Common myeloid progenitor, CD34-positive (primary cell): ENCODE measurements at regions not wholly inside any gene's neighbourhood (a gene's known extent, or its start where the extent isn't known, plus 50 kb on each side); places are given as distances from the start of the nearest gene placed in this dataset.
"Not testable (repeated sequence)": the region's sequence is repeated elsewhere in the genome, so short reads cannot be mapped to it uniquely, and the experiment has no call there.

ENCODE experiments used
- CTCF ChIA-PET: fragments of 350-600 bp; sonication (Branson Sonifier 250); formaldehyde crosslinking; loops from one replicate; lab custom pipeline; 2021; ENCODE audit warnings: antibody characterized with exemption; lab: Charles Lee
- POLR2A ChIA-PET: fragments of 350-600 bp; sonication (Branson Sonifier 250); formaldehyde crosslinking; loops from one replicate; lab custom pipeline; 2021; ENCODE audit warnings: antibody characterized with exemption; lab: Charles Lee
- DNase-seq, 3 donors: peaks; one replicate each; pipeline versions ENCODE4 v3.0.0 to v3.0.0-alpha.2; 2013
- H3K27ac ChIP-seq, 2 experiments: 1 replicate in 1 of 2; 2 replicates in 1 of 2; pipeline ENCODE4 v1.7.0; 2013; ENCODE audit warnings: inconsistent platforms in 2 of 2, low read length in 2 of 2, mild to moderate bottlenecking in 2 of 2, low read depth in 1 of 2, moderate library complexity in 1 of 2; ENCODE audit not compliant: severe bottlenecking in 2 of 2, insufficient read depth in 1 of 2, poor library complexity in 1 of 2
- H3K27me3 ChIP-seq, 5 experiments: replicated peaks in 2 of 5; 1 replicate in 3 of 5; 2 replicates in 2 of 5; pipeline versions ENCODE4 v1.6.1 to v1.7.0; 2013; ENCODE audit warnings: low read length in 4 of 5, mild to moderate bottlenecking in 2 of 5, moderate library complexity in 2 of 5, inconsistent platforms in 1 of 5; ENCODE audit not compliant: insufficient read depth in 5 of 5, control insufficient read depth in 4 of 5
- H3K36me3 ChIP-seq, 4 experiments: 1 replicate in 2 of 4; 2 replicates in 2 of 4; pipeline versions ENCODE4 v1.6.1 to v1.7.0; 2013; ENCODE audit warnings: low read length in 3 of 4, control low read depth in 1 of 4, mild to moderate bottlenecking in 1 of 4; ENCODE audit not compliant: control insufficient read depth in 4 of 4, insufficient read depth in 4 of 4
- H3K4me1 ChIP-seq, 4 experiments: 1 replicate in 3 of 4; 2 replicates in 1 of 4; pipeline versions ENCODE4 v1.6.1 to v1.7.1; 2013; ENCODE audit warnings: low read length in 3 of 4, mild to moderate bottlenecking in 3 of 4, control low read depth in 1 of 4, inconsistent platforms in 1 of 4, moderate library complexity in 1 of 4; ENCODE audit not compliant: control insufficient read depth in 4 of 4, insufficient read depth in 4 of 4; ENCODE audit errors: control extremely low read depth in 1 of 4
- H3K4me3 ChIP-seq, 7 experiments: 1 replicate in 4 of 7; 2 replicates in 3 of 7; pipeline versions ENCODE4 v1.5.1 to v1.7.0; 2013; ENCODE audit warnings: mild to moderate bottlenecking in 7 of 7, low read length in 6 of 7, moderate library complexity in 6 of 7, inconsistent platforms in 2 of 7, low read depth in 2 of 7, control low read depth in 1 of 7; ENCODE audit not compliant: insufficient read depth in 4 of 7, control insufficient read depth in 1 of 7; ENCODE audit errors: extremely low read depth in 1 of 7
- H3K9me3 ChIP-seq, 5 experiments: 1 replicate in 4 of 5; 2 replicates in 1 of 5; pipeline versions ENCODE4 v1.6.1 to v1.7.1; 2013; ENCODE audit warnings: low read length in 4 of 5, mild to moderate bottlenecking in 2 of 5, inconsistent platforms in 1 of 5, low read depth in 1 of 5, moderate library complexity in 1 of 5; ENCODE audit not compliant: control insufficient read depth in 4 of 5, insufficient read depth in 2 of 5; ENCODE audit errors: control extremely low read depth in 1 of 5
- WGBS: methylation state at CpG from one replicate; pipeline ENCODE4 v1.1.5; 2013; ENCODE audit not compliant: insufficient coverage; 5-methylcytosine and 5-hydroxymethylcytosine counted together

DNA sequence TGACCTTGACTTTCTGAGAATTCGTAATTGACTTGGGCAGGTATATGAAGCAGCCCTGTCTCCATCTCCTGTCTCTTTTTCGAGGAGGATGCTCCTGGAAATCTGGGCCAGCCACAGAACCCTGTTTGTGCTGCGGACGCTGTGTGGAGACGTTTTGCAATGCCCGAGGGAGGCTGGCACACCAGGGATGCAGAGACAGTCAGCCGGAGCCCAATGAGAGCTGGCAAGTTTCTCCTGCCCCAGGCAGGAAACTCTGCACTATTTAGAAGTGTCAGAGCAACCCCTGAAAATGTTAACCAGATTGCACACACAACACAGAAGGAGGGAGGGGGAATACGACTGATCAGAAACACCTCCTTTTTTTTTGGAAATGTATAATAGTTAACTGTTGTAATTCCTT lies 103.2 kb upstream of the DYRK2 start:
- CTCF ChIA-PET = interaction anchor here (0.7 kb wide), 1 partner anchor 17 kb away, joined by 3 read pairs; no protein-coding TSS in a partner anchor
- no peak for DNase-seq
- POLR2A ChIA-PET = no interaction called here
- no peaks in the 10 kb centered on the region for H3K27me3 ChIP-seq
- H3K9me3 ChIP-seq = no peaks in the 10 kb centered on the region
- WGBS = 81% methylated on average over 6 of the region's 8 CpGs
- H3K36me3 ChIP-seq = no peaks in the 10 kb centered on the region
- peak overlapping the region in 1 of 7 experiments; percentile 5 for H3K4me3 ChIP-seq
- H3K4me1 ChIP-seq = peaks cover 0 to 2% (median 0%) of the 10 kb centered on the region in 4 experiments
- no peak overlapping the region for H3K27ac ChIP-seq

DNA sequence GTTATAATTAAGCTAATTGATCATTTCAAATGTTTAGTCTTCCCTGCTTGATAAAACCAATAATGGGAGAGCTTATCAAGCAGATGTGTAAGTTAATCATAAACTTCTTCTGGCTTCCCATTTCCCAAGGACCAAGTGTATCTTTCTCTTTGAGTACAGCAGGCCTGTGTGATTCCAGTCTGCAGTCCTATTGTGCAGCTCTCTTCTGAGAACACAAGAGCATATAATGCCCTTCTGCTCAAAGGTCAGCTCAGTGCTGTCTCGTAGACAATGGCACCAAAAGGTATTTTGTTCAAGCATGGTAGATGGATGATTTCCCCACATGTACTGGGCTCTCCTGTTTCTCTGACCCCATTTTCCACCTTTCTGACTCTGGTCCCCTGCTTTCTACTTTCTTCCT lies 101.8 kb upstream of the DYRK2 start:
- DNase-seq = no peak
- Histone ChIP-seq H3K36me3 (no peaks in the 10 kb centered on the region), H3K27ac (no peak overlapping the region), H3K4me3 (no peak overlapping the region), H3K27me3 (no peaks in the 10 kb centered on the region), H3K9me3 (no peaks in the 10 kb centered on the region), H3K4me1 (peaks cover 0 to 2% (median 0%) of the 10 kb centered on the region in 4 experiments)
- POLR2A ChIA-PET = no interaction called here
- WGBS = 100% methylated on average over 1 of the region's 1 CpG
- CTCF ChIA-PET = no interaction called here

DNA sequence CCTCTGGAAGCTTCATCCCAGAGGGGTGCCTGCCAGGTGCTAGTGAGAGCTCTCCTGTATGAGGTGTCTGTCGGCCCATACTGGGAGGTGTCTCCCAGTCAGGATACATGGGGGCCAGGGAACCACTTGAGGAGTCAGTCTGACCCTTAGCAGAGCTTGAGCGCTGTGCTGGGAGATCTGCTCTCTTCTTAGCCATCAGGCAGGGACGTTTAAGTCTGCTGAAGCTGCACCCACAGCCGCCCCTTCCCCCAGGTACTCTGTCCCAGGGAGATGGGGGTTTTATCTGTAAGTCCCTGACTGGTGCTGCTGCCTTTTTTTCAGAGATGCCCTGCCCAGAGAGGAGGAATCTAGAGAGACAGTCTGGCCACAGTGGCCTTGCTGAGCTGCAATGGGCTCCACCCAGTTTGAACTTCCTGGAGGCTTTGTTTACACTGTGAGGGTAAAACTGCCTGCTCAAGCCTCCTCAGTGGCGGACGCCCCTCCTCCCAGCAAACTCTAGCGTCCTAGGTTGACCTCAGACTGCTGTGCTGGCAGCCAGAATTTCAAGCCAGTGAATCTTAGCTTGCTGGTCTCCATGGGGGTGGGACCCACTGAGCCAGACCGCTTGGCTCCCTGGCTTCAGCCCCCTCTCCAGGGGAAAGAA lies 93.3 kb upstream of the DYRK2 start:
- H3K4me3 ChIP-seq, H3K9me3 ChIP-seq, H3K4me1 ChIP-seq, H3K36me3 ChIP-seq, H3K27ac ChIP-seq, H3K27me3 ChIP-seq, POLR2A ChIA-PET: not testable (repeated sequence)
- CTCF ChIA-PET = interaction anchor here (0.5 kb wide), 1 partner anchor 35 kb away, joined by 3 read pairs; no protein-coding TSS in a partner anchor
- WGBS = 61% methylated on average over 6 of the region's 8 CpGs
- DNase-seq = peak in 1 of 3 donors; percentile 8

DNA sequence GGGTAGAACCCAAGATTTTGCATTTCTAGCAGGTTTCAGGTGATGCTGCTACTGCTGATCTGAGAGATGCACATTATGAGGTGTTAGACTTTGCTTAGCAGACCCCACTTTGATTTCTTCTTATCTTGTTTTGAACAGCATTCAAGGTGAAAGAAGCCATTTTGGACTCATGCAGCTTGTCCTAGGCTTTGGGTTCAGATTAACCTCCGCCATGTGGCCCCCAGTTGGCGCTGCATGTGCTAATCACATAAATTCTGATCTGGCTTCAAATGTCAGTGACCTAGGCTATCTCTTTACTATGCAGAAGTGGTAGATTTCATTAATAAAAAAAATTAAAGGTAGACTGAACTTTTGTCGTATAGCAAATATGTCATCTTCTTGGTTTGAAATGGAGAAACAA lies 89.8 kb upstream of the DYRK2 start:
- ChIA-PET POLR2A (no interaction called here), CTCF (no interaction called here)
- 100% methylated on average over 2 of the region's 3 CpGs for WGBS
- Histone ChIP-seq H3K4me3 (no peak overlapping the region), H3K4me1 (no peaks in the 10 kb centered on the region), H3K9me3 (peaks cover 0 to 15% (median 3%) of the 10 kb centered on the region in 5 experiments), H3K36me3 (no peaks in the 10 kb centered on the region), H3K27ac (no peak overlapping the region), H3K27me3 (no peaks in the 10 kb centered on the region)
- DNase-seq = no peak

DNA sequence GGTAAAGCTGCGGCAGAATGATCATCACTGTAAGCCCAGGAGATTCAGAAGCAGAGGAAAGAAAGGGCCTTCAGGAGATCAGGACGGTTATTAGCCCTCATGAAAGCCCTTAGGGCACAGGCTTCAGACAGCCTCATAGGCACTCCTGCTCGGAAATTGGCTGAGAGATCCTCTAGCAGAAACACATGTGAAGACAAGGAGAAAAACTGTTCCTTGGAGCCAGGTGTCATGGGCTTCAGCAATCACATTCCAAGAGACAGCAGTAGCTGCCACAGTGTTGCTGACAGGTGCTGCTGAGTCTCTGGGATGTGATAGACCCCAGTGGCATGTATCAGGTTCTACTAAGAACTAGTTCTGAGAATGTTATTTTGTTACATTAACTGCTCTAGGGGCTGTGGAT lies 88.8 kb upstream of the DYRK2 start:
- ChIA-PET CTCF (no interaction called here), POLR2A (no interaction called here)
- no peak overlapping the region for H3K4me3 ChIP-seq
- no peak overlapping the region for H3K27ac ChIP-seq
- WGBS = 100% methylated on average over 3 of the region's 3 CpGs
- H3K9me3 ChIP-seq = peaks cover 0 to 15% (median 3%) of the 10 kb centered on the region in 5 experiments
- DNase-seq = no peak
- no peaks in the 10 kb centered on the region for H3K4me1 ChIP-seq
- H3K36me3 ChIP-seq = no peaks in the 10 kb centered on the region
- no peaks in the 10 kb centered on the region for H3K27me3 ChIP-seq

DNA sequence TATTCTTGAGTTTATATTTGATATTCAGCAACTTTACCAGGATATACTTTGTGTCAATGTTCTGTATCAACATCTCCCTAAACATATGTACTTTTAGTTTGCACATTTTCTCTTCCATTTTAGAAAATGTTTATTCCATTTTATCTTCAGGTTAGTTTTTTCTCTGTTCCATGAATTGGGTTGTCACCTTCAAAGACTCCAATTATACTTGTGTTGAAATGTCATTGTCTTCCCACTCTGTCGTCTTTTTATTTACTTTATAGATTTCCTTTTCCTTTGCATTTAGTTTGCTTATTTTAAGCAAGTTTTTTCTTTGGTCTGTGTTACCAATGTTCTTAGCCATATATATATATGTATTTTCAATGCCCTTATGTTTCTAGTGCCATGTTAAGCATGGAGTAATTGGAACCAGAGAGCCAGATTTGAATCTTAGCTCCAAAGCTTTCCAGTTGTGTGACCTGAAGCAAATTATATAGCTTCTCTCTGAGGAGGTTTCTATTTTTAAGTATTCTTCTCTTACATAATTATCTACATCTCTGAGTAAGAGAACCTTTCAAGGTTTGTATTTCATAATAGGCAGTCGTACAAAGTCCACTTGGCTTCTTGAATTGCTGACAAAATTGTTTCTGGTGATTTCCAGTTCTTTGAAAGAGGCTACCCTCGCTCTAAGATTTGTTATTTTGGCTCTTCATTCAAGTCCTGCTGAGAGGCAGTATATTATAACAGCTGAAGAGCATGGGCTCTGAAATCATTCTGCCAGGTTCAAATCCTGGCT lies 85.8 kb upstream of the DYRK2 start:
- WGBS = 95% methylated on average over 2 of the region's 3 CpGs
- H3K27me3 ChIP-seq = no peaks in the 10 kb centered on the region
- H3K9me3 ChIP-seq = peaks cover 2 to 21% (median 3%) of the 10 kb centered on the region in 5 experiments
- no peaks in the 10 kb centered on the region for H3K36me3 ChIP-seq
- ChIA-PET POLR2A (no interaction called here), CTCF (interaction anchor here (0.9 kb wide), 1 partner anchor 16 kb away, joined by 3 read pairs; no protein-coding TSS in a partner anchor)
- H3K4me3 ChIP-seq = no peak overlapping the region
- no peak overlapping the region for H3K27ac ChIP-seq
- DNase-seq = no peak
- no peaks in the 10 kb centered on the region for H3K4me1 ChIP-seq

DNA sequence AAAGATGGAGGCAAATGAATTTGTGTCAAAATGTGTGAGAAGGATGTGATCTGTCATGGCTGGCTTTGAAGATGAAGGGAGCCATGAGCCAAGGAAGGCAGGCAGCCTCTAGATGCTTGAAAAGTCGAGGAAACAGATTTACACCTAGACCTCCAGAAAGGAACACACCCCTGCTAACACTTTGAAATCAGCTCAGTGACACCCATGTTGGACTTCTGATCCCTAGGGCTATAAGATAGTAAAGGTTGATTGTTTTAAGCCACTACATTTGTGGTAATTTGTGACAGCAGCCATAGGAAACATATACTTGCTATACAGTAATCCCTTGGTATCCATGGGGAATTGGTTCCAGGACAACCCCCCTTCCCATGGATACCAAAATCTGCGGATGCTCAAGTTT lies 80.5 kb upstream of the DYRK2 start:
- no peaks in the 10 kb centered on the region for H3K4me1 ChIP-seq
- CTCF ChIA-PET = no interaction called here
- POLR2A ChIA-PET = no interaction called here

More for the DNA sequence above, 80.5 kb upstream of the DYRK2 start:
- no peaks in the 10 kb centered on the region for H3K36me3 ChIP-seq
- H3K27ac ChIP-seq = no peak overlapping the region
- WGBS = no CpG with 5 or more reads among the region's 2 CpGs
- H3K9me3 ChIP-seq = peaks cover 0 to 8% (median 0%) of the 10 kb centered on the region in 5 experiments
- H3K4me3 ChIP-seq = no peak overlapping the region
- H3K27me3 ChIP-seq = no peaks in the 10 kb centered on the region
- DNase-seq = no peak
